ENCODE measurements at regions not wholly inside any gene's neighbourhood (a gene's known extent, or its start where the extent isn't known, plus 50 kb on each side); places are given as distances from the start of the nearest gene placed in this dataset.

DNA sequence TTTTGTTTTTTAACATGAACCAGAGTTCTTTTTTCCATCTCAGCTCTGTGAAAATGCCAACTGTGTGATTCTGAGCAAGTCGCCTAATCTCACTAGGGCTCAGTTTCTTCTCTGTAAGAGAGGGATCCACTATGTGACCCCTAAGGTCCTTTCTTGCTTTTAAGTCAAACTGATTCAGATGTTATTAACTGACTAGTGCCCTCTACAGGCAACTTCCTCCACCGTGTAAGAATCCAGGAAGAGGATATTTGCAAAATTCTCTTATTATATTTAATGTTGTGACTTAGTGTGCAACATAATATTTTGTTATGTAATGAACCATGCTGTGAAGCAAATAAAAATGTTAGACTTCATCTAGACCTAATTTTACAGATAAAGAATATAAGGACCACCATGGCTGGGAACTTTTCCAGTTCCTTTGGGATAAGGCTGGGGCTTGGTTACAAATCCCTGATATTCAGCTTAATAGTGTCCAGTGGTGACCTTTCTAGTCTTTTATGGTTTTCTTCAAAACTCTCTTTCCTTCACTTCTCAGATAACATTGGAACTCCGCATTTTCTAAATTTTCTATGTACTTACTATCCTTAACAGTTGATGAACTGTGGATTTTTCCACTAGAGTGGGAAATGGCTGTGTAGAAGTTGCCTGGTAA, 244.7 kb downstream of the PIK3R1 start:
- CTCF ChIA-PET (ENCODE audit: unreplicated experiment): no interaction called here
- no peak overlapping the region for H2AFZ ChIP-seq (ENCODE audit: low read length)
- H3K9me2 ChIP-seq (ENCODE audit: insufficient read depth, low read length): no peaks in the 10 kb centered on the region
- no peaks in the 10 kb centered on the region for H4K20me1 ChIP-seq (ENCODE audit: insufficient read depth, low read length)
- TF ChIP-seq EZH2phosphoT487 (IDR thresholded peaks at IDR 0.05; ENCODE audit: borderline replicate concordance, low read depth, low read length) (no peak), CTCF (conservative IDR thresholded peaks at IDR 0.05; ENCODE audit: low read length) (peak; percentile 90)
- H3K4me1 ChIP-seq (ENCODE audit: insufficient read depth, low read length, poor library complexity, severe bottlenecking): no peaks in the 10 kb centered on the region
- H3K36me3 ChIP-seq (ENCODE audit: insufficient read depth, low read length): no peaks in the 10 kb centered on the region
- POLR2A ChIA-PET: no interaction called here
- H3K4me2 ChIP-seq (ENCODE audit: low read length): no peak overlapping the region
- DNase-seq (ENCODE audit: low spot score): peak; percentile 68
- no peaks in the 10 kb centered on the region for H3K9me3 ChIP-seq (ENCODE audit: low read length)
- no peak overlapping the region for H3K27ac ChIP-seq (ENCODE audit: low read depth, low read length, poor library complexity, severe bottlenecking)
- H3K79me2 ChIP-seq (ENCODE audit: insufficient read depth, low read depth, low read length): no peaks in the 10 kb centered on the region
- intact Hi-C loops (cut with micrococcal nuclease; ENCODE audit: unreplicated experiment): loop anchor here (1.0 kb wide), 1 partner anchor 174 kb away; no protein-coding TSS in a partner anchor
- BruUV-seq (replicated peaks): no TSS peak
- no peak overlapping the region for H3K4me3 ChIP-seq (ENCODE audit: low read depth, low read length, poor library complexity, severe bottlenecking)

GRCh38 chr5:68463606-68464005, 248.1 kb downstream of the PIK3R1 start:
- Histone ChIP-seq H3K9me3 (ENCODE audit: low read length) (no peaks in the 10 kb centered on the region), H3K4me2 (ENCODE audit: low read length) (no peak overlapping the region), H3K79me2 (ENCODE audit: insufficient read depth, low read depth, low read length) (no peaks in the 10 kb centered on the region), H3K9me2 (ENCODE audit: insufficient read depth, low read length) (no peaks in the 10 kb centered on the region), H3K27ac (ENCODE audit: low read depth, low read length, poor library complexity, severe bottlenecking) (no peak overlapping the region), H4K20me1 (ENCODE audit: insufficient read depth, low read length) (no peaks in the 10 kb centered on the region), H3K4me1 (ENCODE audit: insufficient read depth, low read length, poor library complexity, severe bottlenecking) (no peaks in the 10 kb centered on the region), H3K36me3 (ENCODE audit: insufficient read depth, low read length) (no peaks in the 10 kb centered on the region), H2AFZ (ENCODE audit: low read length) (no peak overlapping the region), H3K4me3 (ENCODE audit: low read depth, low read length, poor library complexity, severe bottlenecking) (no peak overlapping the region)
- no peak for TF ChIP-seq CTCF (conservative IDR thresholded peaks at IDR 0.05; ENCODE audit: low read length)
- no peak for TF ChIP-seq EZH2phosphoT487 (IDR thresholded peaks at IDR 0.05; ENCODE audit: borderline replicate concordance, low read depth, low read length)
- intact Hi-C loops (cut with micrococcal nuclease; ENCODE audit: unreplicated experiment): no loop called here
- ChIA-PET CTCF (ENCODE audit: unreplicated experiment) (no interaction called here), POLR2A (interaction anchor here (0.6 kb wide), 1 partner anchor 601 kb away, joined by 3 read pairs; no protein-coding TSS in a partner anchor)
- no TSS peak for BruUV-seq (replicated peaks)
- no peak for DNase-seq (ENCODE audit: low spot score)

DNA sequence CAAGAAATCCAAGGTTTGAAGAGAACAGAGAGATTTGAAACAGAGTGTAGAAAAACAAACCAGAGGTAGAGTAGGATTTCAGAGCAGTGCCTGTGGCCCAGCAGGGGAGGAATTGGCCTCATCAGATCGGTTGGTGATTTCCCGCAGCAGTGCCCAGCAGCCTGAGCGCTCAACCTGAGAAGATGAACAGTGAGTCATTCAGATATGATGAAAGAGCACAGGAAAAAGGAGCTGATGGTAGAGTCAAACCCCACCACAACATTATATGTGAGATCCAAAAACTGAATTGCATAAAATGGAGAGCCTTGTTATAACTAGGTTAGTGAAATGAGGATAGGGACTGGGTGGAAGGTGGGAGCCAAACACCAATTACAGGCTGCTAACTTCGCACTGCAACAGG, 248.9 kb downstream of the PIK3R1 start:
- Histone ChIP-seq H3K79me2 (ENCODE audit: insufficient read depth, low read depth, low read length) (no peaks in the 10 kb centered on the region), H3K4me2 (ENCODE audit: low read length) (no peak overlapping the region), H3K9me3 (ENCODE audit: low read length) (no peaks in the 10 kb centered on the region), H3K4me3 (ENCODE audit: low read depth, low read length, poor library complexity, severe bottlenecking) (no peak overlapping the region), H3K36me3 (ENCODE audit: insufficient read depth, low read length) (no peaks in the 10 kb centered on the region), H3K27ac (ENCODE audit: low read depth, low read length, poor library complexity, severe bottlenecking) (no peak overlapping the region), H2AFZ (ENCODE audit: low read length) (no peak overlapping the region), H3K4me1 (ENCODE audit: insufficient read depth, low read length, poor library complexity, severe bottlenecking) (no peaks in the 10 kb centered on the region), H4K20me1 (ENCODE audit: insufficient read depth, low read length) (no peaks in the 10 kb centered on the region), H3K9me2 (ENCODE audit: insufficient read depth, low read length) (no peaks in the 10 kb centered on the region)
- no peak for DNase-seq (ENCODE audit: low spot score)
- TF ChIP-seq EZH2phosphoT487 (IDR thresholded peaks at IDR 0.05; ENCODE audit: borderline replicate concordance, low read depth, low read length): no peak
- no peak for TF ChIP-seq CTCF (conservative IDR thresholded peaks at IDR 0.05; ENCODE audit: low read length)
- ChIA-PET POLR2A (no interaction called here), CTCF (ENCODE audit: unreplicated experiment) (no interaction called here)
- intact Hi-C loops (cut with micrococcal nuclease; ENCODE audit: unreplicated experiment): no loop called here
- BruUV-seq (replicated peaks): no TSS peak
